ENCODE measurements at regions not wholly inside any gene's neighbourhood (a gene's known extent, or its start where the extent isn't known, plus 50 kb on each side); places are given as distances from the start of the nearest gene placed in this dataset.

DNA sequence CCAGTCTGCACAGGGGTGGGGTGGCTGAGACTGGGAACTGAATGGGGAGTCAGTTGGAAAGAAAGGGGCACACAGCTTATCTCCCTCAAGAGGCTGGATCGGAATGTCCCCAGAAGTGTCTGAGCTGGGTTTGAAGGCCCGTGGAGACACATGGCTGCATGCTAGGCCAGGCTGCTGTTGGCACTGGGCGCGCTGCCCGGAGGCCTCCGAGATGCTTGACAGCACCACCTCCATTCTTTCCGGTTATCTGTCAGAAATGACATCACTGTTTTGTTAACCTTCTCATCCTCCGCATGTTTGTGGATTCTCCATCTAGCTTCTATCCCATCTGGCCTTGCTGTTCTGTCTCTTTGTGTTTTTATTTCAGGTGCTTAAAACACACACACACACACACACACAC, 85.5 kb downstream of the APIP start:
- no peak for TF ChIP-seq POLR2AphosphoS5 (IDR thresholded peaks at IDR 0.05; ENCODE audit: low read depth, low read length)
- no peak for TF ChIP-seq CTCF (IDR thresholded peaks at IDR 0.05)
- TF ChIP-seq, protein P1, sequence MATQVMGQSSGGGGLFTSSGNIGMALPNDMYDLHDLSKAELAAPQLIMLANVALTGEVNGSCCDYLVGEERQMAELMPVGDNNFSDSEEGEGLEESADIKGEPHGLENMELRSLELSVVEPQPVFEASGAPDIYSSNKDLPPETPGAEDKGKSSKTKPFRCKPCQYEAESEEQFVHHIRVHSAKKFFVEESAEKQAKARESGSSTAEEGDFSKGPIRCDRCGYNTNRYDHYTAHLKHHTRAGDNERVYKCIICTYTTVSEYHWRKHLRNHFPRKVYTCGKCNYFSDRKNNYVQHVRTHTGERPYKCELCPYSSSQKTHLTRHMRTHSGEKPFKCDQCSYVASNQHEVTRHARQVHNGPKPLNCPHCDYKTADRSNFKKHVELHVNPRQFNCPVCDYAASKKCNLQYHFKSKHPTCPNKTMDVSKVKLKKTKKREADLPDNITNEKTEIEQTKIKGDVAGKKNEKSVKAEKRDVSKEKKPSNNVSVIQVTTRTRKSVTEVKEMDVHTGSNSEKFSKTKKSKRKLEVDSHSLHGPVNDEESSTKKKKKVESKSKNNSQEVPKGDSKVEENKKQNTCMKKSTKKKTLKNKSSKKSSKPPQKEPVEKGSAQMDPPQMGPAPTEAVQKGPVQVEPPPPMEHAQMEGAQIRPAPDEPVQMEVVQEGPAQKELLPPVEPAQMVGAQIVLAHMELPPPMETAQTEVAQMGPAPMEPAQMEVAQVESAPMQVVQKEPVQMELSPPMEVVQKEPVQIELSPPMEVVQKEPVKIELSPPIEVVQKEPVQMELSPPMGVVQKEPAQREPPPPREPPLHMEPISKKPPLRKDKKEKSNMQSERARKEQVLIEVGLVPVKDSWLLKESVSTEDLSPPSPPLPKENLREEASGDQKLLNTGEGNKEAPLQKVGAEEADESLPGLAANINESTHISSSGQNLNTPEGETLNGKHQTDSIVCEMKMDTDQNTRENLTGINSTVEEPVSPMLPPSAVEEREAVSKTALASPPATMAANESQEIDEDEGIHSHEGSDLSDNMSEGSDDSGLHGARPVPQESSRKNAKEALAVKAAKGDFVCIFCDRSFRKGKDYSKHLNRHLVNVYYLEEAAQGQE (IDR thresholded peaks at IDR 0.05; ENCODE audit: insufficient read depth in 1 of 2, low read depth in 2 of 2, low read length in 1 of 2): no peak
- TF ChIP-seq TCF7L2 (IDR thresholded peaks at IDR 0.05; ENCODE audit: low read depth, low read length): no peak
- TF ChIP-seq SIN3A (IDR thresholded peaks at IDR 0.05; ENCODE audit: borderline replicate concordance, insufficient read depth, low read depth, low read length): no peak

Data from Panc1 (cell line).